ENCODE measurements at regions not wholly inside any gene's neighbourhood (a gene's known extent, or its start where the extent isn't known, plus 50 kb on each side); places are given as distances from the start of the nearest gene placed in this dataset.

- TF ChIP-seq CTCF (CRISPR knock-in tag; IDR thresholded peaks at IDR 0.05) (no peak), IRF2 (CRISPR knock-in tag; IDR thresholded peaks at IDR 0.05) (no peak), MYC (CRISPR knock-in tag; IDR thresholded peaks at IDR 0.05; ENCODE audit: borderline replicate concordance) (no peak), CEBPB (IDR thresholded peaks at IDR 0.05; ENCODE audit: borderline replicate concordance, low read depth, low read length) (no peak), DPF2 (CRISPR knock-in tag; IDR thresholded peaks at IDR 0.05; ENCODE audit: borderline replicate concordance, low read depth) (no peak), ZNF263 (CRISPR knock-in tag; IDR thresholded peaks at IDR 0.05) (no peak), ZSCAN30 (CRISPR knock-in tag; IDR thresholded peaks at IDR 0.05) (no peak), ZNF83 (CRISPR knock-in tag; IDR thresholded peaks at IDR 0.05; ENCODE audit: borderline replicate concordance) (no peak), SRF (IDR thresholded peaks at IDR 0.05; ENCODE audit: low read depth, low read length) (no peak), POLR2AphosphoS5 (IDR thresholded peaks at IDR 0.05; ENCODE audit: low read depth, low read length) (no peak), SP1 (IDR thresholded peaks at IDR 0.05) (no peak), SP1 (CRISPR knock-in tag; IDR thresholded peaks at IDR 0.05) (no peak), EP300 (IDR thresholded peaks at IDR 0.05; ENCODE audit: low read depth in 2 of 2, low read length in 2 of 2) (no peak), EP300 (CRISPR knock-in tag; IDR thresholded peaks at IDR 0.05; ENCODE audit: borderline replicate concordance) (no peak), MBNL3 (CRISPR knock-in tag; conservative IDR thresholded peaks at IDR 0.05) (no peak)
These were observed 1023.6 kb downstream of the TMEM182 start for GRCh38 chr2:103785432-103785831.

Data from HepG2 (cell line).